ENCODE measurements at regions not wholly inside any gene's neighbourhood (a gene's known extent, or its start where the extent isn't known, plus 50 kb on each side); places are given as distances from the start of the nearest gene placed in this dataset.
A peak's percentile ranks its signal among the peaks of the same experiment; 100 is the strongest.
"Not testable (repeated sequence)": the region's sequence is repeated elsewhere in the genome, so short reads cannot be mapped to it uniquely, and the experiment has no call there.

DNA sequence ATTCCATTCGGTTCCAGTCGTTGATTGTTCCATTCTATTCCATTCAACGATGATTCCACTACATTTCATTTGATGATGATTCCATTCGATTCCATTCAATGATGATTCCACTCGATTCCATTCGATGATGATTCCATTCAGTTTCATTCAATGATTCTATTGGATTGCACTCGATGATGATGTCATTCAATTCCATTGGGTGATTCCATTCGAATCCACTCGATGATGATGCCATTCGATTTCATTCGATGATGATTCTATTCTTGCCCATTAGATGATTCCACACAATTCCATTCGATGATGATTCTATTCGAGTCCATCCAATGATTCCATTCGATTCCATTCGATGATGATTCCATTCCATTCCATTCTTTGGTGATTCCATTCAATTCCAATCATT is 1283.7 kb downstream of the TP53TG3F start:
- DNase-seq (ENCODE audit: low spot score), result no peak

DNA sequence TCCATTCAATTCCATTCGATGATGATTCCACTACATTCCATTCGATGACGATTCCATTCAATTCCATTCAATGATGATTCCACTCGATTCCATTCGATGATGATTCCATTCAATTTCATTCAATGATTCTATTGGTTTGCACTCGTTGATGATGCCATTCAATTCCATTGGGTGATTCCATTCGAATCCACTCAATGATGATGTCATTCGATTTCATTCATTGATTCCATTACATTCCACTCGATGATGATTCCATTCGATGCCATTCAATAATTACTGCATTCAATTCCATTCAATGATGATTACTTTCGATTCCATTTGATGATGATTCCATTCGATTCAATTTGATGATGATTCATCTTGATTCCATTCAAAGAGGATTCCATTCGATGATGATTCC is 1299.4 kb downstream of the TP53TG3F start:
- no peak for DNase-seq (ENCODE audit: low spot score)

DNA sequence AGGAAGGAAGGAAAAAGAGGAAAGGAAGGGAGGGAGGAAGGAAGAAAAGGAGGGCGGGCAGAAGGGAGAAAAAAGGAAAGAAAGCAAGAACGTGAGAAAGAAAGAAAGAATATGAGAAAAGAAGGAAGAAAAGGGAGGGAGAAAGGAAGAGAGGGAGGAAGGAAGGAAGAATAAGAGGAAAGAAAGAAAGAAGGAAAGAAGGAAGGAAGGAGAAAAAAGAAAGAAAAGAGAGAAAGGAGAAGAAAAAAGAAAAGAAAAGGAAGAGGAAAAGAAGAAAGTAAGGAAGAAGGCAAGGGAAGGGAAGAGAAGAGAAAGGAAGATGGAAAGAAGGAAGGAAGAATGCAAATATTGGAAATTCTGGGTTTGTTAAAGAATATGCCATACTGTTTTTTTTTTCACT is 1332.4 kb downstream of the TP53TG3F start:
- DNase-seq (ENCODE audit: low spot score), result not testable (repeated sequence)

DNA sequence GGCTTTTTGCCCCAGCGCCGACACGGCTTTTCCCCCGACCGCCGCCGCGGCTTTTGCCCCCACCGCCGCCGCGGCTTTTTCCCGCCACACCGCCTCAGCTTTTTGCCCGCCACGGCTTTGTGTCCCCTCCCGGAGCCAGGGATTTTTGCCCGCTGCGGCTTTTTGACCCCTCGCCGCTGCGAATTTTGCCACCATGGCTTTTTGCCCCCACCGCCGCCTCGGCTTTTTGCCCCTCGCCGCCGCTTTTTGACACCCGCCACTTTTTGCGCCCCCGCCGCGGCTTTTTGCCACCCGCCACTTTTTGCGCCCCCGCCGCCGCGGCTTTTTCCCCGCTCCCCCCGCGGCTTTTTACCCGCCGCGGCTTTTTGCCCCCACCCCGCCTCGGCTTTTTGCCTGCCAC is 1342.5 kb downstream of the TP53TG3F start:
- DNase-seq (ENCODE audit: low spot score), result no peak

DNA sequence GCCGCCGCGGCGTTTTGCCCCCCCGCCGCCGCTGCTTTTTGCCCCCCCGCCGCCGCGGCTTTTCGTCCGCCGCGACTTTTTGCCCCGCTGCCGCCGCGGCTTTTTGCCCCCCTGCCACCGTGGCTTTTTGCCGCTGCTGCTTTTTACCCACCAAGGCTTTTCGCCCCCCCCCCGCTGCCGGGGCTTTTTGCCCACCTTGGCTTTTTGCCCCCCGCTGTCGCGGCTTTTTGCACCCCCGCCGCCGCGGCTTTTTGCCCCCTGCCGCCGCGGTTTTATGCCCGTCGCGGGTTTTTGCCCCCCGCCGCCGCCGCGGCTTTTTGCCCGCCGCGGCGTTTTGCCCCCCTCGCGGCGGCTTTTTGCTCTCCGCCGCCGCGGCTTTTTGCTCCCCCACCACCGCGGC is 1343.0 kb downstream of the TP53TG3F start:
- DNase-seq (ENCODE audit: low spot score), result no peak

DNA sequence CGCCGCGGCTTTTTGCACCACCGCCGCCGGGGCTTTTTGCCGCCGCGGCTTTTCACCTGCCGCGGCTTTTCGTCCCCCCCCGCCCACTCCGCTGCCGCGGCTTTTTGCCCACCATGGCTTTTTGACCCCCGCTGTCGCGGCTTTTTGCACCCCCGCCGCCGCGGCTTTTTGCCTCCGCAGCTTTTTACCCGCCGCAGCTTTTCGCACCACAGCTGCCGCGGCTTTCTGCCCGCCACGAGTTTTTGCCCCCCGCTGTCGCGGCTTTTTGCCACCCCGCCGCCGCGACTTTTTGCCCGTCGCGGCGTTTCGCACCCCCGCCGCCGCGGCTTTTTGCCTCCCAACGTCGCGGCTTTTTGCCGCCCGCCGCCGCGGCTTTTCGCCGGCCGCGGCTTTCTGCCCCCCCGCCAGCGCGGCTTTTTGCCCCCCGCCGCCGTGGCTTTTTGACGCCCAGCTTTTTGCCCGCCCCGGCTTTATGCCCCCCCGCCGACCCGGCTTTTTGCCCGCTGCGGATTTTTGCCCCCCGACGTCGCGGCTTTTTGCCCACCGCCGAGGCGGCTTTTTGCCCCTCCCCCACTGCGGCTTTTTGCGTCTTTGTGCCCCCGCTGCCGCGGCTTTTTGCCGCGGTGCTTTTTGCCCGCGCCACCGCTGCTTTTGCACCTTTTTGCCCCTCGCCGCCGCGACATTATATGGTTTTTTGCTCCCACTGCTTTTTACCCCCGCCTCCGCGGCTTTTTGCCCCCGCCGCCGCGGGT is 1343.6 kb downstream of the TP53TG3F start:
- no peak for DNase-seq (ENCODE audit: low spot score)

DNA sequence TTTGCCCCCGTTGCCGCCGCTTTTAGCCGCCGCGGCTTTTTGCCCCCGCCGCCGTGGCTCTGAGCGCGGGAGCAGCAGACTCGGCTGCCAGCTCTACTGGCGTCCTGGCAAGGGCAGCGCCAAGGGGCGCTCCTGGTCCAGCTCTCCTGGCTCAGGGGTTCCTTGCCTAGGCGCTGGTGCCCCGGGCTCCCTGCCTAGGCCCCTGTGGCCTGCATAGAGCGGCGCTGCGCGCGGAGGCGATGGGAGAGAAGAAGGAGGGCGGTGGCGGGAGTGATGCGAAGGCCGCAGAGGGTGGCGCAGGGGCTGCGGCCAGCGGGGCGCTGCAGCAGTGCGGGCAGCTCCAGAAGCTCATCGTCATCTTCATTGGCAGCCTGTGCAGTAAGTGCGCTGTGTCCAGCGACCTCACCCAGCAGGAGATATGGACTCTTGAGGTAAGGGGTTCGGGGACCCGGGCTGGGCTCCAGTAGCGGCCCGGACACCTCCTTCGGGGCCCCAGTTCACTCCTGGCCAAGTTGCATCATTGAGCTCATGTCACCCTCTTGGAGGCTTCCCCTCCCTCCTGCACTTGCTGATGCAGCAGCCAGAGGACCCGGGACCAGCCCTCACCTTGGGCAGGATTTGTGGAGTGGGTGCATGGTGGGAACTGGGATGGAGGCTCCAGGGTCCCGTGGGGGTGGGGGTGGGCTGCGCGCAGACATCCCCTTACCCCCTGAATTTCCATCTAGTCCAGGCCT is 1344.4 kb downstream of the TP53TG3F start:
- DNase-seq (ENCODE audit: low spot score), result peak; percentile 1

DNA sequence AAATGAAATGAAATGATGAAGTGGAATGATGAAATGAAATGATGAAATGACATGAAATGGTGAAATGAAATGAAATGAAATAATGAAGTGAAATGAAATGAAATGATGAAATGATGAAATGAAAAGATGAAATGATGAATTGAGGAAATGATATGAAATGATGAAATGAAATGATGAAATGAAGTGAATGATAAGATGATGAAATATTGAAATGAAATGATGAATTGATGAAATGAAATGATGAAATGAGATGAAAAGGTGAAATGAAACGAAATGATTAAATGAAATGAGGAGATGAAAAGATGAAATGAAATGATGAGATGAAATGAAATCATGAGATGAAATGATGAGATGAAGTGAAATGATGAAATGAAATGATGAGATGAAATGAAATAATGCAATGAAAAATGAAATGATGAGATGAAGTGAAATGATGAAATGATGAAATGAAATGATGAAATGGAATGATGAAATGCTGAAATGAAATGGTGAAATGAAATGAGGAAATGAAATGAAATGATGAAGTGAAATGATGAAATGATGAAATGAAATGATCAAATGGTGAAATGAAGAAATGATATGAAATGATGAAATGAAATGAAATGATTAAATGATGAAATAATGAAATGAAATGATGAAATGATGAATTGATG is 1347.7 kb downstream of the TP53TG3F start:
- DNase-seq (ENCODE audit: low spot score), result not testable (repeated sequence)

DNA sequence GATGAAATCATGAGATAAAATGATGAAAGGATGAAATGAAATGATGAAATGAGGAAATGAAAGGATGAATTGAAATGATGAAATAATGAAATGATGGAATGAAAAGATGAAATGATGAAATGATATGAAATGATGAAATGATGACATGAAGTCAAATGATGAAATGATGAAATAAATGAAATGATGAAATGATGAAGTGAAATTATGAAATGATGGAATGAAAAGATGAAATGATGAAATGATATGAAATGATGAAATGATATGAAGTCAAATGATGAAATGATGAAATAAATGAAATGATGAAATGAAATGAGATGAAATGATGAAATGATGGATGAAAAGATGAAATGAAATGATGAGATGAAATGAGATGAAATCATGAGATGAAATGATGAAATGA is 1348.4 kb downstream of the TP53TG3F start:
- DNase-seq (ENCODE audit: low spot score), result not testable (repeated sequence)

DNA sequence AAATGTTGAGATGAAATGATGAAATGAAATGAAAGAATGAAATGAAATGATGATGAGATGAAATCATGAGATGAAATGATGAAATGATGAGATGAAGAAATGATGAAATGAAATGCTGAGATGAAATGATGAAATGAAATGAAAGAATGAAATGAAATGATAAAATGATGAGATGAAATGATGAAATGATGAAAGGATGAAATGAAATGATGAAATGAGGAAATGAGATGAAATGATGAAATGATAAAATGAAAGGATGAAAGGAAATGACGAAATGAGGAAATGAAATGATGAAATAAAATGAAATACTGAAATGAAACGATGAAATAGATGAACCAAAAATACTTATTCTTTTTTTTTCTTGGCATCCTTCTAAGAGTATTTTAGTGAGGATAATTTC is 1349.1 kb downstream of the TP53TG3F start:
- DNase-seq (ENCODE audit: low spot score), result not testable (repeated sequence)
